GM21717 (cell line): ENCODE measurements at regions not wholly inside any gene's neighbourhood (a gene's known extent, or its start where the extent isn't known, plus 50 kb on each side); places are given as distances from the start of the nearest gene placed in this dataset.
A peak's percentile ranks its signal among the peaks of the same experiment; 100 is the strongest.
"Not testable (repeated sequence)": the region's sequence is repeated elsewhere in the genome, so short reads cannot be mapped to it uniquely, and the experiment has no call there.

Experiments
- ATAC-seq: cut with Tn5 transposase; IDR thresholded peaks from one replicate; pipeline ENCODE4 v1.9.1; 2021; ENCODE audit warnings: mild to moderate bottlenecking, moderate library complexity; ENCODE audit not compliant: unreplicated experiment

- ATAC-seq: peak; percentile 53
Observed at GRCh38 chr1:185681034-185681633, 53.1 kb upstream of the HMCN1 start.

- ATAC-seq: no peak
Observed at GRCh38 chr1:185680453-185680852, 53.7 kb upstream of the HMCN1 start.

- ATAC-seq: no peak
Observed at GRCh38 chr1:185679220-185679619, 55.0 kb upstream of the HMCN1 start.

GRCh38 chr1:185676969-185677368 lies 57.2 kb upstream of the HMCN1 start:
- ATAC-seq: no peak

- no peak for ATAC-seq
Observed at GRCh38 chr1:185674201-185674600, 60.0 kb upstream of the HMCN1 start.

GRCh38 chr1:185672719-185673360 lies 61.4 kb upstream of the HMCN1 start:
- no peak for ATAC-seq

GRCh38 chr1:185670187-185670627 lies 64.0 kb upstream of the HMCN1 start:
- ATAC-seq: no peak

- ATAC-seq: no peak
Observed at GRCh38 chr1:185668013-185668412, 66.2 kb upstream of the HMCN1 start.

GRCh38 chr1:185666582-185666981 lies 67.6 kb upstream of the HMCN1 start:
- no peak for ATAC-seq

- ATAC-seq: no peak
Observed at GRCh38 chr1:185663771-185664296, 70.4 kb upstream of the HMCN1 start.

GRCh38 chr1:185663332-185663731 lies 70.9 kb upstream of the HMCN1 start:
- no peak for ATAC-seq

GRCh38 chr1:185661971-185662370 lies 72.2 kb upstream of the HMCN1 start:
- ATAC-seq: no peak

GRCh38 chr1:185656663-185657062 lies 77.5 kb upstream of the HMCN1 start:
- no peak for ATAC-seq

- no peak for ATAC-seq
Observed at GRCh38 chr1:185654952-185655314, 79.3 kb upstream of the HMCN1 start.

- ATAC-seq: no peak
Observed at GRCh38 chr1:185654199-185654951, 79.8 kb upstream of the HMCN1 start.

GRCh38 chr1:185653615-185654014 lies 80.6 kb upstream of the HMCN1 start:
- no peak for ATAC-seq

GRCh38 chr1:185652348-185652747 lies 81.8 kb upstream of the HMCN1 start:
- no peak for ATAC-seq

GRCh38 chr1:185650602-185651230 lies 83.5 kb upstream of the HMCN1 start:
- ATAC-seq: no peak

- no peak for ATAC-seq
Observed at GRCh38 chr1:185648858-185649589, 85.2 kb upstream of the HMCN1 start.

- not testable (repeated sequence) for ATAC-seq
Observed at GRCh38 chr1:185647597-185648267, 86.5 kb upstream of the HMCN1 start.
